NCI-H748 treated with DMSO at 0.1 percent for 48 hours (cell line): ENCODE measurements at regions not wholly inside any gene's neighbourhood (a gene's known extent, or its start where the extent isn't known, plus 50 kb on each side); places are given as distances from the start of the nearest gene placed in this dataset.

Experiments used
- DNase-seq: peaks from one replicate; lab custom pipeline; 2025; lab: John Stamatoyannopoulos, UW

DNA sequence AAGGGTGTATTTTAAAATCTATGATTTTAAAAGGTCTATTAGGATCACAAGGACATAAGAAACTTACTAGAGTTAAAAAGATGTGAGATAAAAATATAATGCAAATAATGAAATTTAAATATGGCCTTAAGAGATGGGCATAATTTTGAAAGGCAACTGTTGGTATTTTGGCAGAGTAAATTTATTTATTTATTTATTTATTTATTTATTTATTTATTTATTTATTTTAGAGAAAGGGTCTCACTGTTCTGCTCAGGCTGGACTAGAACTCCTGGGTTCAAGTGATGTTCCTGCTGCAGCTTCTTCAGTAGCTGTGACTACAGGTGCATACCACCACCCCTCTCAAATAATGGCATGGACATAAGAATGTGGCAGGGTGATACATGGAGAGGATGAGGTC lies 932.1 kb upstream of the LCORL start:
- no peak for DNase-seq

DNA sequence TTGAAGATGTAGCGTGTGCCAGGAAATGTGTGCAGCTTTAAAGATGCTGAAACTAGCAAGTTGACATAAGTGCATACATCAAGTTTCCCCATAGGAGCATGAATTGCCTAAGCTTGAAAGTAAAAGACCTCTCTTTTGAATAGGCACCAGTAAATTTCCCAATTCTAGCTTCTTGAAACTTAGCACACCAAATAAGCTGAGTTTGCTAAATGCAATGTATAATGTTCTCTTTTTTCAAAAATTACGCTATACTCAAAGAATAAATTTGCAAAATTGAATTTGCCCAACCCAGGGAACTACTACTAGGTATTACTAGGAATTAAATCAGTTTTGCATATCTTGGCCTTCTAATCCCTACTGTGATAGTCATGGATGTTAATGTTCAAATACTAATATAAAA lies 923.9 kb upstream of the LCORL start:
- DNase-seq, result no peak

DNA sequence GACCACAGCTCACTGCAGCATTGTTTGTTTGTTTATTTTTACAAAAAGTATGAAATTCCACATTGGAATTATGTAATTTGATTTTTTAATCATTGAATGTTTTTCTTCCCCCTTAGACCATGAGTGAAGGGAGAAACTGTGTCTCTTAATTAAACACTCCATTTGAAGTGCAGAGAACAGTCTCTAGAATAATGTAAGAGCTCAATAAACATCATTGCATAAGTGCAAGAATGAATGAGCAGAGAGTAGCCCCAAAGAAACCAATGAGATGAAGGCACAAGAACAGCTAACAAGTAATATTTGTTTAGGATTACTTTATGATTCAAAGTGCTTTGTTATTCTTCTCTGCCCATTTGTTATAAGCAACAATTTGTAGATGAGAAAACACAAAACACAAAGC lies 921.3 kb upstream of the LCORL start:
- DNase-seq, result no peak

DNA sequence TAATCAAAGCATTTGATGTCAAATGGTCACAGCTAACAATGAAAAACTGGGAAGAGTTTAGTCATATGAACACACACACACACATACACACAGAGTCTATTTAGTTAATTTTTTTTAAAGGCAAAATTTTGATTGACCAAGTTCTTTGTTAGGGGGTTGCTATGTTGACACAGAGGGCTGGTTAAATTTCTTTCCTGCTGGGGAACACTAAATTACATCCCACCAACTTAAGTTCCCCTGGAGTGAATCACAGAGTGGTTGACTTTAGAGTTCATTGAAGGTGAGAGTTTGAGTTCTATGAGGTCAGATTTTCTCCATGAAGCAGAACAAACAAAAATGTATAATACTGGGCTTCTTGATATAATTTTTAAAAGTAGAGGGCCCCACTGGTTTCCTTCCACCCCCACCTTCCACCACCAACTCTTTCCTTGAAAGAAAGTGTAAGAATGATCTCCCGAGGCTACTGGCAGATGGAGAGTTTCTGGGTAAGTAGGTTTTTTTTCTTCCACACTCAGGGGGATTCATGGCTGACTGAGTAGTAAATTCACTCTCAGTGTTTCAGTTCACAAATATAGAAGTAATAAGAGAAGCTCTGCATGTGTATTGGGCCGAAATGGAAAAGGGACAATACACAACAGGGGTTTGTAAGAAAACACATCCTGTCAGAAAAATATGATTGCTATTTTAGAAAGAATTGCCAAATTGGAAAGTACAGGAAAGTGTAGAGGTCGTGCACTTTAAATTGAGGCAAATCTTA lies 917.0 kb upstream of the LCORL start:
- no peak for DNase-seq

DNA sequence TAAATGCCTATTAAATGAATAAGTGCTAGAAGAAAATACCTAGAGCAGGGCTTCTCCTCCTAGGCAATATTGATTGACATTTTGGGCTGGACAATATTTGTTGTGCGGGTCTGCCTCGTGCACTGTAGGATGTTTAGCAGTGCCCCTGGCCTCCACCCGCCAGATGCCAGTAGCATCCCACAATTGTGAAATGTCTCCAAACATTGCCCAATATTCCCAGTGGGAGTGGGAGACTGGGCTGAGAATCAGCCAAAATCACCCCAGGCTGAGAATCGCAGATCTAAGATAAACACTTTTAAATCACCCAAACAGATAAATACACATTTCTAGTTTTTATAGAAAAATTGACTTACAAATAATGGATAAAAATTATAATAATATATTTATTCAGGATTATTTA lies 916.2 kb upstream of the LCORL start:
- DNase-seq, result no peak

DNA sequence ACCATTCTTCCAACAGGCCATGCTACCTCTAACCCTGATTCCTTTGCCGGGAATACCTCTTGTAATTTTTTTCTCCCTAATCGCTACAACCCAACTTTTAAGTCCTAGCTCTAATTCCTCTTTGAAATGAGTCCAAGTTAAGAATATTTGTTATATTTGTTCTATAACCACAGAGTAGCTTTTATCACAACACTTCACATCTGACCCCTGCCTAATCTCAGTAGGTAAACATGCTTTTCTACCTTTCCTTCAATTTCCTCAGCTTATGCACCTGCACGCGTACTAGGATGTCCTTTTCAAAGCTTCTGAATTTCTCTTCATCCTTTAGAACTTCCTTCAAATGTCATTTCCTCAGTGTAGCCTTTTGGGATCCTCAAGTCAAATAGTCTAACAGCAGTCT lies 915.5 kb upstream of the LCORL start:
- no peak for DNase-seq

DNA sequence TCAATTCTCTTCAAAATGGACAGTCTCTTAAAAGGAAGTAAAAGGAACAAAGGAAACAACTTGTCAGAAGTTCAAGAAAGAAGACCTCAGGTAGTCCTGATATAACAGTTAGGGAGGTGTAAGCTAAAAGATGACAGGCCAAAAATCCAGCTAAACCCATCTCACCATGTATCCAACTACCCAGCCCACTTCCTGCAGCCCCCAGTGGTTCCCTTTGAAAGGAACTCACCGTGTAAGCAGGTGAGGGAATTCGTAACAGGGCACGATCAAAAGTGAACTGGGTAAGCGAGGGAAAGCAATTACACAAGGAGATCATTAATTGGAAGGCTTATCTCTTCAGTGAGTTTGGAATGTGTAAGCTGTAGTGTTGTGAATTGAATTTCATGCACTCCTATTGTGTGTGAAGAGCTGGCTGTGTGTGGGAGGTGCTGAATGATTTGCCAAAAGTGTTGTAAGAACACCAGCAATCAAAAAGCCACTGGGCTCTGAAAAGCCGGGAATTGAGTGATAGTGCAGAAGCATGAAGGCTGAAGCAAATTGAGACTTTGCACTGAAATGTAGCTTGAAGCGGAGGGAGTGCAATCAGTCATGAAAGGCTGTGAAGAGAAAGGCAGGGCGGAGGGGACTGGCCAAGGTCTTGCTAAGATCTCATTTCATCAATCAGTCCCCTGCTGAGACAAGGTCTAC lies 914.2 kb upstream of the LCORL start:
- no peak for DNase-seq

DNA sequence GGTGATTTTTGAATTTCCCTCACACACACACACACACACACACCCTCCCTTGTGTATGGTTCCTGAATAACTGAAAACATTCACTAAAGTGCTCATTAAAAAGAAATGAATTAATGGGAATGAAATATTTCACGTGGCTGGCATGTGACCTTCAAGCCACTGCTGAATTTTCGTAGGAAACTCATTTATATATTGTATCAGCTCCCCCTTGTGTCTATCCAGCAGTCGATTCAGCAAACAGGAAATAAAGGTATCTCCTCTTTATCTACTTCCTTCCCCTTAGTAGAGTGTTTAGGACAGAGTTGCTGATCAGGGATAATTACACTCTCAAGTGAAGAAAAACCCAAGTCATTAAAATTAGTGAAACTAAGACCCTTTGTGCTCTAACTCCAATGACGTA lies 912.6 kb upstream of the LCORL start:
- DNase-seq, result no peak

DNA sequence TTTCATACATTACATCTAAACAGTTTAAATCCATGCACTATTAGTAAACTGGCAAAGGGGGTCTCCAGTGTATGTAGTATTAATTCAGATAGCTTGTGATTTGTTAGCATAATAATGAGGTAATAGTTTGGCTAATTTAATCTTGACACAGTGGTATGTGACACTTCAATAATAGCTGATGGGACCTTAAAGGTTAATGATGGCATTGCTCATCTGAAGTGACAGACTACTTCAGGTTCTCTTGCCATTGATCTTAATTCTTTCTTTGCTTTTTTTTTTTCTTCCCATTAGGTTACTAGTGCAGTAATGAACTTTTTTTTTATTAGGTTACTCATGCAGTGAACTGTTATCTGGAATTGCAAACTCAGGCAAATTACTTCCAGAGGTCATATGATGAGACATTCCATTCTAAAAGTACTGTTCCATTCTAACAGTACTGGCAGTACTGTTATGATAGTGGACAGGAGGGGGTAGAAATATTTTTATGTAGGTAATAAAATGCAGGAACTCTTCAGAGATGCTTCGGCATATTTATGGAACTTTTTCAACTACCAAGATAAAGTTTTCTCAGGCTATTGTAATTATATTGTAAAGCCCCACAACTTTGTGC lies 911.3 kb upstream of the LCORL start:
- no peak for DNase-seq

DNA sequence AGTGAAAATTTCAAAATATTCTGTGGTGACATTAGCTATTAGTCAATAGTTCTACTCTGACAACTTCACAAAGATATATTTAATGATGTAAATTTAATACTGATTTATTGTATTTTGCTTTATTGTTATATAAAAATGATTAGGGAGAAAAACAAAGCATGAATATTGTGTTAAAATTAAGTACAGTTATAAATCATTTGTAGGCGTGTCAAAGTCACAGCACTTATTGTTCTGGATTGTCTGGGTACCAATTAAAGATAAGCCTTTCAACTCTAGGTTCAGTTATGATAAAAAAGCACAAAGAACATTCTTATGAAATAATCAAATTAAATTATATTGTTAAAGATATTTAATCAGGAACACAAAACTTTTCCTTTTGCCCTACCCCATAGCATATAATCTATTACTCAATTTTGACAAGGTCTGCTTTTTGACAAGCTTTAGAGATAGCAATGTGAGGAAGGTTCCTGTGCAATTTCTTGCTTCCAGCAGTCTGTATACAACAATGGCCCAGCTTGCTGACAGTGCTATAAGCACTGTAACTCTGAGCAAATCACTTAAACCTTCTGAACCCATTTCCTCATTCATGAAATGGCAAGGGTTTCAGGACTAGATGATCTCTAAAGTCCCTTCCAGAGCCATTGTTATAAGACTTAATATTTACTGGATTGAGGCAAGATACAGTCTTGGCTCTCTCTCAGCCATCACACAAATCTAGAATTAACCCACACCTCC lies 910.3 kb upstream of the LCORL start:
- DNase-seq, result no peak

DNA sequence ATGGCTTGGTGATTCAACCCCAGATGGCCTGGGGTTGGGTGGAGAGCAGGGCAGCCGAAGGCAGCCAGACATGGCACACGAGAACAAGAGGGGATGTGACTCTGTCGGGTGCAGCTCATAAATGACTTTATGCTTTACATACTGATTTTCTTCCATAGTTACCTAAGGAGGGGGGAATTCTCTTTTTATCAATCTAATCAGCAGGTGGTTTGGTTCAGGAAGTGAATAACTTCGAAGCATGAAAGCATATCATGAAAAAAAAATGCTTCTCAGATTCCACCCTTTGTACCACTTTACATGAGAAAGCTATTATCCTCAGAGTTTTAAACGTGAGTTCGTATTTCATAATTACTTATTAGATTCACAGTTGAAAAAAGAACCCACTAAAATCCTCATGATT lies 908.9 kb upstream of the LCORL start:
- DNase-seq, result no peak

DNA sequence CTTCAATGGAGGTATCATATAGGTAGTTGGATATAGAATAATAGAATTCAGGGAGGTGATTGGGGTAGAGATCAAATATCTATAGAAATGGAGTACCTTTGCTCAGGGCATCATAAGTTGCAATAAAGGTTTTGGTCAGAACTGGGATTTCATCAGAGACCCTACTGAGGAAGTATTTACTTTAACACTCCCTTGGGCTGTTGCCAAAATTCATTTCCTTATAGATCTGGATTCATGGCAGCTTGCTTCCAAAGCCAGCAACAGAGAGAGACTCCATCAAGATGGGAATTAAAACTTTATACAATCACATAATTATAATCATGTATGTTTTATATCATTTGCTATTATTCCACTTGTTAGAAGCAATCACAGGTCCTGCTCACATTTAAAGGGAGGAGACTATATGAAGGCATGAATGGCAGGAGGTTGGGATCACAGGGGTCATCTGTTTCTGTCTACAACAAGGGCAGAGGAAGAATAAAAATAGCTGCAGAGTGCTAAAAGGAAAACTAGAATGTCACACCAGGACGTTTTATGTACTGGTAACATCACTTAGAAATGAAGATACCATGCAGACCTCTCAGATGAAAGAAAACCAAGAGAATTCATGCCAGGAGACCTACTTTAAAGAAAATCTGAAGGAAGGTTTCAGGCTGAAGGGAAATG lies 902.1 kb upstream of the LCORL start:
- DNase-seq, result no peak

DNA sequence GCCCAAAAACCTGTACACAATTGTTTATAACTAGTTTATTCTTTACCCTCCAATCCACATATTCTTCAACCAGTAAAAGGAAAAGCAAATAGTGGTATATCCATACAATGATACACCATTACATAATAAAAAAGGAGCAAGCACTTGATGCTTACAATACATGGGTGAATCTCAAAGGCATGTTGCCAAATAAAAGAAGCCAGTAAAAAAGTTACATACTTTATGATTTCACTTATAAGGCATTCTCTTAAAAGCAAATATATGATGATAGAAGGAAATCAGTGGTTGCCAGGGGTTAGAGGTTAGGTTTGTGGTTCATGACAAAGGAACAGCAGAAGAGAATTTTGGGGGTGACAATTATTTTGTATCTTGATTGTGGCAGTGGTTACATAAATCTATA lies 896.1 kb upstream of the LCORL start:
- no peak for DNase-seq

DNA sequence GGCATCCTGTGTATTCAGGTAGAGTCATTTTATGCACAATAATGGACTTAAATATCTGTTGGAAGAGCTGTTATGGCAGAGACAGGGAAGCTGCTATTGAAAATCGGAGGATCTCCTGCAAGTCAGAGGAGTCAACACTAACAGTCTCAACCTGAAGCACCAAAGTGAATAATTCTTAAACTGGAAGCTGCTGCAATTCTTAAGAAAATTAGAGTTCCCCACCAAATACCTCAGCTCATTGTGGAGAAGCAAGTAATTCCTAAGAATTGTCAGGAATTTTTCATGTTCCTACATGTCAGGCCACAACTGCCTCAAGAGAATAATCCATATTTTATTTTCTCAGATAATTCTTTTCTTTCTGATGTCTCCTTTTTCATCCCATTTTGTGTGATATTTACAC lies 892.6 kb upstream of the LCORL start:
- no peak for DNase-seq

DNA sequence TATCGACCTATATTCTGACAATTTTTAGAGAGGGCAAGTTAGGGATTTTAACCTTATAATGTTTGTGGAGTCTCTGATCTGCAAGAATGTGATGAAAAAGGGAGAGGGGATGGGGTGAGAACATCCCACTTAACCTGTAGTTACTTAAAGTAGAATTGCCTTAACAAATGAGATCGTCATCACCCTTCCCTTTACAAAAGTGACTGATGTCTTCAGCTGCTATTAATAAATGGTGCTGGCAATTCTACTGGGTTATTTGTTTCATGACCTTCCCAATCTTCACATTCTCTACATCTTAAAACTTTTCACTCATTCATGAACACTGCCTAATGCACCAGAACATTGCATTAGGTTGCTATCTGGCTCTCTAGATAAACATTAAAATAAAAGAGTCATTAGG lies 873.4 kb upstream of the LCORL start:
- no peak for DNase-seq

DNA sequence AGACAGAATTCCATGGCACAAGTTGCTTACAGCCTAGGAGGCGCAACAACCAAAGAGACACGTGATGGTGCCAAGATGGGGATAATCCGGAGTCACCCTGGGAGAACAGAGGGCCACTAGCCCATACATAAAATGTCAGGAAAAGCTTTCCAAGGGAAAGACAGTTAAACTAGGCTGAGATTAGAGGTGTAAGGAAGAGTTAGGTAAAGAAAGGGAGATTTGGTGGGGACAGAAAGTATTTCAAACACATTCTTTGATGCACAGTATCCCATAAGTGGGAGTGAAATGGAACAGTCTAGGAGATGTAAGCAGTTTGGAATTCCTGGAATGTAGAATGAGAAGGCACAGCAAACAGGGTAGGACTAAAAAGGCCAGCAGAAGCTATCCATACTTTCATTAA lies 860.9 kb upstream of the LCORL start:
- no peak for DNase-seq

DNA sequence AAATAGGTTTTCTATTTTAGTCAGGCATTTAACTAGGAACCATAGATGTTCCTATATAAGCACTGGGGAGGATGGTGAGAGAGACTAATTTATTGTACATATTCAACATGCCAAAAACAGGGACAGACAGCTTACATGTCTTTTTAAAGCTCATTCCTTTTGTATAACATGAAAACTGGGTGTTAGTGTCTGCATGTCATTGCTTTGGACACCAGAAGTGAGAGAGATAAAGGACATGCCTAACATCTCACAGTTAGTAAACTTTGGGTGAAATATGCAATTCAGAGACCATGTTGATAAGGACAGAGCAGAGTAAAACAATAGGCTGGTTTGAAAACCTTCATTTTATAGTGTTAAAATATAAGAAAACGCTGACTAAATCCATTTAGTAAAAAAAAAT lies 860.0 kb upstream of the LCORL start:
- no peak for DNase-seq

DNA sequence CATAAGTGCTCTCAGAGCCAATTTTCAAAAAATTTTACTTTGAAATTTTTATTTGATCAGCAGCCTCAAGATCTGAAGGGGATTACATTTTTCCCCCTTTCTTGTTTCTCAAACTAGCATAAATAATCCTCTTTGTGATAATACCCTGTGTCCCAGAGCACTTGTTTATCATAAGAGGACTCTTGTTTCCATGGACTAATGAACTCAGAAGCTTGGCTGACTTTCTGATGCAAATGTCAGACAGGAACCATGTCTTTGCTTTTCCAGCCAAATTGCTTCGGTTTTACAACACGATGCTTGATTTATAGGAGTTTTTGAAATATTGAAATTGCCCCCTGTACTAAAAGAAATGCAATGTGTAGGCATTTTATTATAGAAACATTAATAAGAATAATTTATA lies 859.3 kb upstream of the LCORL start:
- no peak for DNase-seq

DNA sequence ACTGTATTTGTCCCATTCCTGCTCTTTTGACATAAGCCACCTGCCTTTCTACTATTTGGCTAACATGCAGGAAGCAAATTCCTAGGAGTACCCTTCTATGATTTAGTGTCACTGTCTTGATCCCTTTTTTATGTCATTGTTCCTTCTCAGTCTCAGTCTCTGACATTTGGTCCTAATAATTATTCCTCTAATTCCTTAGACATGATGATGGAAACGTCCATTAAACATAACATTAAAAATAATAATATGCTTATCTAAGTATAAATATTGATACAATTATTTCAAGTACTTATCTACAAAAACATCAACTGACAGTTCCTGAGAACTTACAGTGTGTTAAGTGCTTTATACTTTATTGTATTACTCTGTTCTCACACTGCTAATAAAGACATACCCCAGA lies 857.0 kb upstream of the LCORL start:
- DNase-seq, result no peak

DNA sequence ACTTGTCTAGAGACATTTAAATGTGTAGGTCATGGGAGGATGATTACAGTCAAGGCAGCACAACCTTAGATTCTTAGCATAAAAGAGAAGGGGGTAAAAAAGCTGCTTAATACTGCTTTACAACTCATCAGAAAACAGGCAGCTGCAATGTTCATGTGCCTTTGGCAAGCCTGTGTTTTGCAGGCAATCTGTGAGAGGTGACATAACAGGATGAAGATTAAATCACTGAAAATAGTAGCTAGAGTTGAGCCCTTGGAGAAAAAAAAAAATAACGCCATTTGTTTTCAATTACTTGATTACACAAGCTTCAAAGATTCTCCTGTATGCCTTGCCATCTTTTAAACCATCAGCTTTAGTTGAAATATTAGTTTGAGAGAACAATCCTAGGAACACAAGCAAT lies 847.6 kb upstream of the LCORL start:
- DNase-seq, result no peak

DNA sequence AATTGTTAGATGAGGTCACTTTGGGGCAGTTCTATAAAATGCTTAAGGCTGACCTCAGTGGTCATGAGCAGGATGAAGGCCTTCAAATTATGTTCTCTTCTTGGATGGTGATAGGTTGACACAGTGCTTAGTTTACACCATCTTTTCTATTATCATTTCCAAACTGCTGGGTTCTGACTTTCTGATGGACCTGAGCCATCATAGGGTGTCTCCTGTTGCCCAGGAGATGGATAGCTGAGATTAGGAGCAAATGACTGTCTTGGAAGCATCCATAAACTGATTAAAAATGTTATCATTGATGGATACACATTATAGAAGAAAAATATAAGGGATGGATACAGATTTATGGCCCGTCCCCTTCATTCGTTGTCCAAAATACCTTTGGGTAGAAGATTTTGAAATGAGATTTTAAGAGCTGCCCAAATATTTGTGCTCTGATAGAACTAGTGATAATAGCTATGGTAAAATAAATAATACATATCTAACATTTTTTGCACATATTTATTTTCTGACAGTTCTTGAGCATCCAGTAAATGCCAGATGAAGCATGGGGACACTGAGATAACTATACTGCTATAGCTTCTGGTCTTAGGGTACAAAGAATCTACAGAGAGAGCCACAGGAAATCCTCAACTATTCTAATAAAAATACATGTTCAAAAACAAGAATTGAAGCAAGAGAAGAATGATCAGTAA lies 839.4 kb upstream of the LCORL start:
- no peak for DNase-seq

DNA sequence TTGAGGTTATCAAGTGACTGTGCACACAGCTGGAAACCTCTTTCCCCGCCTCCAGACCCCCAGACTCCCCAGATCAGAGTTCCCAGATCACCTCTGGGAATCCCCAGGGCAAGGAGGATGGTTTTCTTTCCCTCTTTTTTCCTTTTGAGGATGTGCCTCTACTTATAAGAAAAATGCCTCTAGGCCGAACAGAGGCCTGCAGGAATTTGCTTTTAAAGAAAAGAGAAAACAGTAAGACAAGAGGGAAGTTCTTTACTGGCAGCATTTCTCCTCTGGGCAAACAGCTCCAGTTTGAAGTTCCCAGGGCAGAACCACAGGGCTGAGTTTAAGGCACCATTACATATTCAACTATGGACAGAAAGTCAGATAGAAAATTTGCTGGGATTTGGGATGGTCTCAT lies 837.9 kb upstream of the LCORL start:
- DNase-seq, result no peak
